Muscle layer of colon (tissue), 2 donors: ENCODE measurements at regions not wholly inside any gene's neighbourhood (a gene's known extent, or its start where the extent isn't known, plus 50 kb on each side); places are given as distances from the start of the nearest gene placed in this dataset.
A peak's percentile ranks its signal among the peaks of the same experiment; 100 is the strongest.
"Not testable (repeated sequence)": the region's sequence is repeated elsewhere in the genome, so short reads cannot be mapped to it uniquely, and the experiment has no call there.

Source experiments
- H3K27ac ChIP-seq: one replicate; pipeline ENCODE4 v1.7.0; 2013; ENCODE audit warnings: low read depth, mild to moderate bottlenecking, low read length, moderate library complexity
- H3K27me3 ChIP-seq, 2 donors: one replicate each; pipeline ENCODE4 v1.7.0; 2013; ENCODE audit warnings: low read length in 2 of 2, mild to moderate bottlenecking in 2 of 2; ENCODE audit not compliant: insufficient read depth in 2 of 2, control insufficient read depth in 1 of 2
- H3K36me3 ChIP-seq: one replicate; pipeline ENCODE4 v1.7.0; 2013; ENCODE audit warnings: mild to moderate bottlenecking, low read length; ENCODE audit not compliant: insufficient read depth
- H3K4me1 ChIP-seq: one replicate; pipeline ENCODE4 v1.7.0; 2013; ENCODE audit warnings: mild to moderate bottlenecking, low read length; ENCODE audit not compliant: insufficient read depth
- H3K4me3 ChIP-seq, 2 donors: one replicate each; pipeline ENCODE4 v1.7.0; 2013; ENCODE audit warnings: low read length in 2 of 2, low read depth in 1 of 2, mild to moderate bottlenecking in 1 of 2, moderate library complexity in 1 of 2
- H3K9ac ChIP-seq: one replicate; pipeline ENCODE4 v1.7.0; 2013; ENCODE audit warnings: low read length
- H3K9me3 ChIP-seq: one replicate; pipeline ENCODE4 v1.7.0; 2013; ENCODE audit warnings: mild to moderate bottlenecking, low read length
- donor health status: abdominal sarcoma.
- donor health status: Adenocarcinoma of cecum.

GRCh38 chr21:16199539-16199938, 469.8 kb downstream of the USP25 start:
- Histone ChIP-seq H3K4me3 (no peak overlapping the region), H3K4me1 (no peaks in the 10 kb centered on the region), H3K27ac (no peak overlapping the region)

GRCh38 chr21:16201718-16202117, 471.9 kb downstream of the USP25 start:
- Histone ChIP-seq H3K4me3 (no peak overlapping the region), H3K27ac (no peak overlapping the region), H3K36me3 (no peaks in the 10 kb centered on the region), H3K9ac (no peak overlapping the region), H3K4me1 (no peaks in the 10 kb centered on the region), H3K9me3 (no peaks in the 10 kb centered on the region), H3K27me3 (no peaks in the 10 kb centered on the region)

More at GRCh38 chr21:16199539-16199938, 469.8 kb downstream of the USP25 start:
- Histone ChIP-seq H3K27me3 (no peaks in the 10 kb centered on the region), H3K9me3 (no peaks in the 10 kb centered on the region), H3K9ac (no peak overlapping the region), H3K36me3 (no peaks in the 10 kb centered on the region)

GRCh38 chr21:16205527-16205926, 475.7 kb downstream of the USP25 start:
- Histone ChIP-seq H3K9me3 (no peaks in the 10 kb centered on the region), H3K4me3 (no peak overlapping the region), H3K36me3 (no peaks in the 10 kb centered on the region), H3K4me1 (no peaks in the 10 kb centered on the region), H3K27me3 (no peaks in the 10 kb centered on the region), H3K9ac (no peak overlapping the region), H3K27ac (no peak overlapping the region)

- H3K36me3 ChIP-seq, result no peaks in the 10 kb centered on the region
- no peak overlapping the region for H3K27ac ChIP-seq
- no peaks in the 10 kb centered on the region for H3K9me3 ChIP-seq
- peaks cover 9% of the 10 kb centered on the region for H3K4me1 ChIP-seq
- peak overlapping the region in 1 of 2 donors; percentile 0 for H3K4me3 ChIP-seq
- H3K27me3 ChIP-seq, result no peaks in the 10 kb centered on the region
- no peak overlapping the region for H3K9ac ChIP-seq
Measured at GRCh38 chr21:16211339-16212303, 481.8 kb downstream of the USP25 start.

- Histone ChIP-seq H3K9ac (no peak overlapping the region), H3K4me1 (peaks cover 9% of the 10 kb centered on the region), H3K27ac (no peak overlapping the region)
Measured at GRCh38 chr21:16213518-16213917, 483.7 kb downstream of the USP25 start.

GRCh38 chr21:16215193-16215592, 485.4 kb downstream of the USP25 start:
- no peak overlapping the region for H3K27ac ChIP-seq
- peaks cover 9% of the 10 kb centered on the region for H3K4me1 ChIP-seq
- H3K36me3 ChIP-seq, result no peaks in the 10 kb centered on the region
- no peaks in the 10 kb centered on the region for H3K9me3 ChIP-seq
- H3K9ac ChIP-seq, result no peak overlapping the region
- H3K4me3 ChIP-seq, result no peak overlapping the region
- H3K27me3 ChIP-seq, result no peaks in the 10 kb centered on the region

More at GRCh38 chr21:16213518-16213917, 483.7 kb downstream of the USP25 start:
- Histone ChIP-seq H3K9me3 (no peaks in the 10 kb centered on the region), H3K4me3 (no peak overlapping the region), H3K36me3 (no peaks in the 10 kb centered on the region), H3K27me3 (no peaks in the 10 kb centered on the region)

- Histone ChIP-seq H3K4me3 (no peak overlapping the region), H3K27ac (no peak overlapping the region), H3K27me3 (no peaks in the 10 kb centered on the region), H3K9ac (no peak overlapping the region), H3K9me3 (no peaks in the 10 kb centered on the region), H3K36me3 (no peaks in the 10 kb centered on the region), H3K4me1 (peaks cover 9% of the 10 kb centered on the region)
Measured at GRCh38 chr21:16215663-16216183, 485.9 kb downstream of the USP25 start.

- Histone ChIP-seq H3K4me1 (peaks cover 5% of the 10 kb centered on the region), H3K9me3 (no peaks in the 10 kb centered on the region), H3K4me3 (no peak overlapping the region), H3K9ac (no peak overlapping the region), H3K27ac (no peak overlapping the region), H3K36me3 (no peaks in the 10 kb centered on the region), H3K27me3 (no peaks in the 10 kb centered on the region)
Measured at GRCh38 chr21:16216288-16216962, 486.6 kb downstream of the USP25 start.

GRCh38 chr21:16218682-16219343, 489.0 kb downstream of the USP25 start:
- no peak overlapping the region for H3K9ac ChIP-seq
- H3K36me3 ChIP-seq, result no peaks in the 10 kb centered on the region
- no peaks in the 10 kb centered on the region for H3K27me3 ChIP-seq
- H3K4me1 ChIP-seq, result no peaks in the 10 kb centered on the region
- no peaks in the 10 kb centered on the region for H3K9me3 ChIP-seq
- H3K4me3 ChIP-seq, result no peak overlapping the region
- H3K27ac ChIP-seq, result no peak overlapping the region

GRCh38 chr21:16224756-16225155, 495.0 kb downstream of the USP25 start:
- not testable (repeated sequence) for H3K9me3 ChIP-seq, H3K27ac ChIP-seq

GRCh38 chr21:16239659-16240265, 510.0 kb downstream of the USP25 start:
- Histone ChIP-seq H3K27ac (no peak overlapping the region), H3K27me3 (no peaks in the 10 kb centered on the region), H3K9ac (no peak overlapping the region)

More at GRCh38 chr21:16224756-16225155, 495.0 kb downstream of the USP25 start:
- not testable (repeated sequence) for H3K9ac ChIP-seq, H3K27me3 ChIP-seq, H3K36me3 ChIP-seq, H3K4me3 ChIP-seq, H3K4me1 ChIP-seq

More at GRCh38 chr21:16239659-16240265, 510.0 kb downstream of the USP25 start:
- H3K4me1 ChIP-seq, result no peaks in the 10 kb centered on the region
- H3K4me3 ChIP-seq, result no peak overlapping the region
- H3K9me3 ChIP-seq, result no peaks in the 10 kb centered on the region
- no peaks in the 10 kb centered on the region for H3K36me3 ChIP-seq
